ENCODE measurements at regions not wholly inside any gene's neighbourhood (a gene's known extent, or its start where the extent isn't known, plus 50 kb on each side); places are given as distances from the start of the nearest gene placed in this dataset.

DNA sequence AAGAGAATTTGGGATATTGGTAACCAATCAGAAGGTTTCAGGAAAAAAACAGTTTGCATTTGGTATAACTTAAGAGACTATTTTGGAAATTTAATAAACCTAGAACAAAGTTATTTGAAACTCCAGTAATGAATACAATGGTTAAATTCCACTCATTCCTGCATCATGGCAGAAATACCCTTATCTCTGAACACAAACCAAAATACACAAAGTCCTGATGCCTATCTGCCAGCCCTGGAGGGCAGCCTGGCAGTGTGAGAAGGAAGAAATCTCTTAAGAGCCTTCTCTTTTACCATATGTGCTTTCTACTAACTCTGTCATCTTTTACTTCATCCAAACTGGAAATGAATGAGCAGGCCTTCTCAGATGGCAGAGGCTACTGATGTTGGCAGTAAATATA, 147.1 kb upstream of the LYZL1 start:
- Histone ChIP-seq H3K9ac (ENCODE audit: low read length) (no peak overlapping the region), H3K9me3 (ENCODE audit: low read length) (no peaks in the 10 kb centered on the region), H3K4me1 (ENCODE audit: insufficient read depth, low read length) (no peaks in the 10 kb centered on the region), H3K27me3 (ENCODE audit: control insufficient read depth in 1 of 2, insufficient read depth in 2 of 2, low read length in 2 of 2) (no peaks in the 10 kb centered on the region), H3K4me3 (ENCODE audit: low read depth in 1 of 2, low read length in 2 of 2) (no peak overlapping the region), H3K27ac (ENCODE audit: low read depth, low read length) (no peak overlapping the region), H3K36me3 (ENCODE audit: insufficient read depth, low read length) (no peaks in the 10 kb centered on the region)

DNA sequence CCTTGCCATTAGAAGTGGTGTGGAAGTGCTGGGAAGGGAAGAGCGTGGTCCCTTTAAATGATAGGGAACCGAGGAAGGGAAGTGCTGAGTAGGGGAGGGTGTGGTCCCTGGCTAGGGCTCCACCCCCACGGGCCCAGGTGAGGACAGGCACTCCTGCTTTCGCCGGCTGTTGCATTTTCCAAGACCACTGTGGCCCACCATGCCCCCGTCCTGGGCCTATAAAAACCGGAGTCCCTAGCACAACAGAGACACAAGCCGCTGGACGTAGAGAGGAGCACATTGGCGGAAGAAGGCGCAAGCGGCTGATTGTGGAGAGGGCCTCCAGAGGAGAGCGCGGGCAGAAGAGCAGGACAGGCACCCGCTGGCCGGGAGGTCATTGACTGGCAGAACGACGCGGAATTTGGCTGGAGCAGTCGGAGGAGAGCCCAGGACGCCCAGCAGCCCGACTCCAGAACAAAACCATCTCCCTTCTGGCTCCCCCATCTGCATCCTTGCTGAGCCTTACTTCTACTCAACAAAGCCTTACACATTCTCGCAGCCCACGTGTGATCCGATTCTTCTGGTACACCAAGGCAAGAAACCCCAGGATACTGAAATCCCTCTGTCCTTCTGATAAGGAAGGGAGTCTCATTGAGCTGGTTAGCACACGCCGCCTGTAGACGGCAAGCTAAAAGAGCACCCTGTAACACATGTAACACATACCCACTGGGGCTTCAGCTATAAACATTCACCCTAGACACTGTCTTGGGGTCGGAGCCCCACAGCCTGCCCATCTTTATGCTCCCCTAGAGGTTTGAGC, 146.2 kb upstream of the LYZL1 start:
- Histone ChIP-seq H3K9me3 (ENCODE audit: low read length) (no peaks in the 10 kb centered on the region), H3K27me3 (ENCODE audit: control insufficient read depth in 1 of 2, insufficient read depth in 2 of 2, low read length in 2 of 2) (no peaks in the 10 kb centered on the region), H3K4me3 (ENCODE audit: low read depth in 1 of 2, low read length in 2 of 2) (no peak overlapping the region)

DNA sequence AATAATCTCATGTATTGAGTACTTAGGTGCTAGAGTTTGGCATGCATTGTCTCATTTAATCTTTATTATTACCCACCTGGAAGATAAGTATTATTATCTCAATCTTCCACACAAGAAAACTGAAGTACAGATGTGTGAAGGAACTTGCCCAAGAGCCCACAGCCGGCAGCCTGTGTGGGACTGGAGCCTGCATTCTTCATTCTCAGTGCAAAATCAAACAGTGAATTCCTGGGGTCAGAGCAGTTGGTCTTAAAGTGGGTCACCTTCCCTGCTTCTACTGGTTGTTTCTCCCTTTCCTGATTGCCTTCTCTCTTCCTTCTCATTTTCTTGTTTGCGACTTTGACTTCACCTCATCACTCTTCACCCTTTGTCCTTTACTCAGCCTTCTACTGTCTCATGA, 144.7 kb upstream of the LYZL1 start:
- Histone ChIP-seq H3K4me3 (ENCODE audit: low read depth in 1 of 2, low read length in 2 of 2) (no peak overlapping the region), H3K9ac (ENCODE audit: low read length) (no peak overlapping the region), H3K9me3 (ENCODE audit: low read length) (no peaks in the 10 kb centered on the region), H3K36me3 (ENCODE audit: insufficient read depth, low read length) (no peaks in the 10 kb centered on the region), H3K27me3 (ENCODE audit: control insufficient read depth in 1 of 2, insufficient read depth in 2 of 2, low read length in 2 of 2) (no peaks in the 10 kb centered on the region), H3K4me1 (ENCODE audit: insufficient read depth, low read length) (no peaks in the 10 kb centered on the region), H3K27ac (ENCODE audit: low read depth, low read length) (no peak overlapping the region)

More for the DNA sequence above, 146.2 kb upstream of the LYZL1 start:
- no peak overlapping the region for H3K27ac ChIP-seq (ENCODE audit: low read depth, low read length)
- H3K36me3 ChIP-seq (ENCODE audit: insufficient read depth, low read length) = no peaks in the 10 kb centered on the region
- H3K9ac ChIP-seq (ENCODE audit: low read length) = no peak overlapping the region
- no peaks in the 10 kb centered on the region for H3K4me1 ChIP-seq (ENCODE audit: insufficient read depth, low read length)

DNA sequence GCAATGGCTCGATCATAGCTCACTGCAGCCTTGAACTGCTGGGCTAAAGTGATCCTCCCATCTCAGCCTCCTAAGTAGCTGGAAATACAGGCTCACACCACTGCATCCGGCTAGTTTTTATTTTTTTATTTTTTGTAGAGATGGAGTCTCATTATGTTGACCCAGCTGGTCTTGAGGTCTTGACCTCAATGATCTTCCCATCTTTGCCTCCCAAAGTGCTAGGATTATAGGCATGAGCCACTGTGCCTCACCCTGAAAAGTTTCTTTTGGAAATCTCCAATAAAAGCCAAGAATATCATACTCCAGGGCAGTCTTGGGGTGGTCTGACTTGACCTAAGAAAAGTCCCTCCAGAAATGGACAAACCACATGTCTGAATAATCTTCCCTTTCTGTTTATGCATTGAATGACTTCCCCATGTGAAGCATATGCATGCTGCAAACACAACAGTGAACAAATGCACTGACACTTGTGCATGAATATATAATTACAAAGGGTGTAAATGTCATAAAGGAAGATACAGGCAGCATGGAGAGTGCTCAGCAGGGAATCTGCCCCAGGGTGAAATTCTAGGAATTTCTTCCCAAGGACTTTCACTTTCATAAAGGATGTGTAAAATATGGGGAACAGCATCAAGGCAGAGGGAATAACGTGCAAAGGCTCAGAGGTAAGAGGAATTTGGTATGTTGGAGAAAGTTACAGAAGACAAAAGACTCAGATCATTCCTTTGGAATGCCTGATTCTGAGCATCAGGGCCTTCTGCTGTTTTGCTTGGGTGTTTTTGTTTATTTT, 142.4 kb upstream of the LYZL1 start:
- Histone ChIP-seq H3K27me3 (ENCODE audit: control insufficient read depth in 1 of 2, insufficient read depth in 2 of 2, low read length in 2 of 2) (no peaks in the 10 kb centered on the region), H3K36me3 (ENCODE audit: insufficient read depth, low read length) (no peaks in the 10 kb centered on the region), H3K4me1 (ENCODE audit: insufficient read depth, low read length) (no peaks in the 10 kb centered on the region), H3K4me3 (ENCODE audit: low read depth in 1 of 2, low read length in 2 of 2) (no peak overlapping the region), H3K9ac (ENCODE audit: low read length) (no peak overlapping the region), H3K9me3 (ENCODE audit: low read length) (no peaks in the 10 kb centered on the region), H3K27ac (ENCODE audit: low read depth, low read length) (no peak overlapping the region)

- H3K4me1 ChIP-seq (ENCODE audit: insufficient read depth, low read length) = no peaks in the 10 kb centered on the region
- no peak overlapping the region for H3K27ac ChIP-seq (ENCODE audit: low read depth, low read length)
- no peak overlapping the region for H3K4me3 ChIP-seq (ENCODE audit: low read depth in 1 of 2, low read length in 2 of 2)
- no peaks in the 10 kb centered on the region for H3K9me3 ChIP-seq (ENCODE audit: low read length)
- no peaks in the 10 kb centered on the region for H3K36me3 ChIP-seq (ENCODE audit: insufficient read depth, low read length)
- H3K9ac ChIP-seq (ENCODE audit: low read length) = no peak overlapping the region
- no peaks in the 10 kb centered on the region for H3K27me3 ChIP-seq (ENCODE audit: control insufficient read depth in 1 of 2, insufficient read depth in 2 of 2, low read length in 2 of 2)
Measured at GRCh38 chr10:29150010-29150409, 138.9 kb upstream of the LYZL1 start.

DNA sequence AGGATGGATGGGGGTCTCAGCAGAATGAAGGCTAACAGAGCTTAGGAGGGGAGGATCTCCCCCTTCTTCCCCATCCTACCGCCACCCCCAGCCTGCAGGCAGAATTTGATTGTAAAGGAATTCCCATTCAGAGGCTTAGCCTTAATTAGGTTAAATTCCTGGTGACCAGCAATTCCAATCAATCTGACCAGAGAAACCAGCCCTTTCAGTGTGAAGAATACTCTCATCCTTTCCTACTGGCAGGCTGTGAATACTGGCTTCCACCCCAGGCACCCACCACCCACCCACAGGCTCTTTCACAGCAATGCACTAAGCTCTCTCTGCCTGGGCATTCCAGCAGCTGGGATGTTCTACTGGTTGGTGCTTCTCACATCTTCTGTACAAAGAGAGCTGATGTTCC, 137.9 kb upstream of the LYZL1 start:
- Histone ChIP-seq H3K9me3 (ENCODE audit: low read length) (no peaks in the 10 kb centered on the region), H3K4me1 (ENCODE audit: insufficient read depth, low read length) (no peaks in the 10 kb centered on the region)

GRCh38 chr10:29157321-29157720, 131.5 kb upstream of the LYZL1 start:
- H3K4me1 ChIP-seq (ENCODE audit: insufficient read depth, low read length) = no peaks in the 10 kb centered on the region
- no peaks in the 10 kb centered on the region for H3K27me3 ChIP-seq (ENCODE audit: control insufficient read depth in 1 of 2, insufficient read depth in 2 of 2, low read length in 2 of 2)
- no peak overlapping the region for H3K9ac ChIP-seq (ENCODE audit: low read length)
- H3K36me3 ChIP-seq (ENCODE audit: insufficient read depth, low read length) = no peaks in the 10 kb centered on the region
- no peak overlapping the region for H3K27ac ChIP-seq (ENCODE audit: low read depth, low read length)
- H3K4me3 ChIP-seq (ENCODE audit: low read depth in 1 of 2, low read length in 2 of 2) = no peak overlapping the region
- no peaks in the 10 kb centered on the region for H3K9me3 ChIP-seq (ENCODE audit: low read length)

More for the DNA sequence above, 137.9 kb upstream of the LYZL1 start:
- Histone ChIP-seq H3K9ac (ENCODE audit: low read length) (no peak overlapping the region), H3K4me3 (ENCODE audit: low read depth in 1 of 2, low read length in 2 of 2) (no peak overlapping the region), H3K27me3 (ENCODE audit: control insufficient read depth in 1 of 2, insufficient read depth in 2 of 2, low read length in 2 of 2) (no peaks in the 10 kb centered on the region), H3K36me3 (ENCODE audit: insufficient read depth, low read length) (no peaks in the 10 kb centered on the region), H3K27ac (ENCODE audit: low read depth, low read length) (no peak overlapping the region)

GRCh38 chr10:29158066-29158465, 130.8 kb upstream of the LYZL1 start:
- Histone ChIP-seq H3K27me3 (ENCODE audit: control insufficient read depth in 1 of 2, insufficient read depth in 2 of 2, low read length in 2 of 2) (no peaks in the 10 kb centered on the region), H3K36me3 (ENCODE audit: insufficient read depth, low read length) (no peaks in the 10 kb centered on the region), H3K9ac (ENCODE audit: low read length) (no peak overlapping the region), H3K4me3 (ENCODE audit: low read depth in 1 of 2, low read length in 2 of 2) (no peak overlapping the region), H3K4me1 (ENCODE audit: insufficient read depth, low read length) (no peaks in the 10 kb centered on the region), H3K27ac (ENCODE audit: low read depth, low read length) (no peak overlapping the region), H3K9me3 (ENCODE audit: low read length) (no peaks in the 10 kb centered on the region)

DNA sequence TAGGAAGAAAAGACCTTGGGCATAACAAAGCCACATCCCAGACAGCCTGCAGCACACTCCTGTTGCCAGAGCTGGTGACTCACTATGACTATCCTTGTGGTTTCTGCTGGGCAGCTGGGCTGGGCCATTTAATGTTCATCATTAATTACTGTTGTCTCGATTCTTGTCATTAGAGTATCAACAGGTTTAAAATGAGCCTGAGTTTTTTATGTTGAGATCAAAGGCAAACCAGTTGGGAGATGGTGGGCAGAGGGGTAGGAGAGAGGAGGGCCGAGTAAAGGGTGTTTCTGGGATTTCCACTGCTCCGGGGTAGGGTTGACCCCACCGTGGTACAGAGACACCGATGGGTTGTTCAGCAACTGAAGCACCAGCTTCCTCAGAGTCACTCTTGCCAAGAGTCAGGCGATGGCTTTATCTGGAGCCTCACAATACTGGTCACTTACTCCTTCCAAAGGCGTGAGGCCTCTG, 128.7 kb upstream of the LYZL1 start:
- Histone ChIP-seq H3K36me3 (ENCODE audit: insufficient read depth, low read length) (no peaks in the 10 kb centered on the region), H3K9me3 (ENCODE audit: low read length) (peaks cover under 1% of the 10 kb centered on the region), H3K9ac (ENCODE audit: low read length) (no peak overlapping the region), H3K27ac (ENCODE audit: low read depth, low read length) (no peak overlapping the region), H3K27me3 (ENCODE audit: control insufficient read depth in 1 of 2, insufficient read depth in 2 of 2, low read length in 2 of 2) (no peaks in the 10 kb centered on the region), H3K4me3 (ENCODE audit: low read depth in 1 of 2, low read length in 2 of 2) (no peak overlapping the region), H3K4me1 (ENCODE audit: insufficient read depth, low read length) (no peaks in the 10 kb centered on the region)

DNA sequence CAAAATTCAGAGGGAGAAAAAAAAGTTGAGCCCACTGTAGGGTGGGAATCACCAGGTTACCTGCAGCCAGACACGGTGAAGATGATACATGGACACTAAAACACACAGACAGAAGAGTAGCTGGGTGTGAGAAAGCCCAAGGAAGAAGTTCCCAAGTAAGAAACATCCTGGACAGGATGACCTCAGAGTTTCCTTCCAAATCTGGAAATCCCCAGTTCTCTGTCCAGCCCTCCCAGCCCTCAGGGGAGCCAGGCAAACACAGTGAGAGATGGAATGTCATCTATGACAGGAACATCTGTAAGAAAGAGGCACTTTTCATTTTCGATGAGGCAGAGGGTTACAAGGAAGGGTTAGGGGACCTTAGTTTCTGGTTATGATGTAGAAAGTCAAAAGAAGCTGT, 125.1 kb upstream of the LYZL1 start:
- no peaks in the 10 kb centered on the region for H3K36me3 ChIP-seq (ENCODE audit: insufficient read depth, low read length)
- H3K4me1 ChIP-seq (ENCODE audit: insufficient read depth, low read length) = no peaks in the 10 kb centered on the region
- no peak overlapping the region for H3K27ac ChIP-seq (ENCODE audit: low read depth, low read length)
- no peaks in the 10 kb centered on the region for H3K27me3 ChIP-seq (ENCODE audit: control insufficient read depth in 1 of 2, insufficient read depth in 2 of 2, low read length in 2 of 2)
- peaks cover 7% of the 10 kb centered on the region for H3K9me3 ChIP-seq (ENCODE audit: low read length)
- no peak overlapping the region for H3K4me3 ChIP-seq (ENCODE audit: low read depth in 1 of 2, low read length in 2 of 2)
- no peak overlapping the region for H3K9ac ChIP-seq (ENCODE audit: low read length)

GRCh38 chr10:29166713-29167112, 122.2 kb upstream of the LYZL1 start:
- Histone ChIP-seq H3K4me3 (ENCODE audit: low read depth in 1 of 2, low read length in 2 of 2) (no peak overlapping the region), H3K36me3 (ENCODE audit: insufficient read depth, low read length) (no peaks in the 10 kb centered on the region), H3K27ac (ENCODE audit: low read depth, low read length) (no peak overlapping the region), H3K4me1 (ENCODE audit: insufficient read depth, low read length) (no peaks in the 10 kb centered on the region), H3K9ac (ENCODE audit: low read length) (no peak overlapping the region), H3K27me3 (ENCODE audit: control insufficient read depth in 1 of 2, insufficient read depth in 2 of 2, low read length in 2 of 2) (no peaks in the 10 kb centered on the region), H3K9me3 (ENCODE audit: low read length) (peaks cover 7% of the 10 kb centered on the region)

All from muscle layer of colon (tissue), 2 donors.